H54 (cell line): ENCODE measurements at regions not wholly inside any gene's neighbourhood (a gene's known extent, or its start where the extent isn't known, plus 50 kb on each side); places are given as distances from the start of the nearest gene placed in this dataset.
"Not testable (repeated sequence)": the region's sequence is repeated elsewhere in the genome, so short reads cannot be mapped to it uniquely, and the experiment has no call there.

Source experiments
- DNase-seq: peaks from one replicate; pipeline ENCODE4 v3.0.0; 2011; ENCODE audit warnings: low spot score, mixed read lengths; ENCODE audit not compliant: insufficient read length
- FAIRE-seq: peaks from 3 replicates; lab custom pipeline; 2011; peaks lifted over from hg19 to GRCh38; lab: Jason Lieb, UNC
- POLR2A ChIP-seq: IDR thresholded peaks from 2 replicates; pipeline ENCODE4 v1.6.1; 2011; ENCODE audit warnings: low read depth, mild to moderate bottlenecking, low read length

DNA sequence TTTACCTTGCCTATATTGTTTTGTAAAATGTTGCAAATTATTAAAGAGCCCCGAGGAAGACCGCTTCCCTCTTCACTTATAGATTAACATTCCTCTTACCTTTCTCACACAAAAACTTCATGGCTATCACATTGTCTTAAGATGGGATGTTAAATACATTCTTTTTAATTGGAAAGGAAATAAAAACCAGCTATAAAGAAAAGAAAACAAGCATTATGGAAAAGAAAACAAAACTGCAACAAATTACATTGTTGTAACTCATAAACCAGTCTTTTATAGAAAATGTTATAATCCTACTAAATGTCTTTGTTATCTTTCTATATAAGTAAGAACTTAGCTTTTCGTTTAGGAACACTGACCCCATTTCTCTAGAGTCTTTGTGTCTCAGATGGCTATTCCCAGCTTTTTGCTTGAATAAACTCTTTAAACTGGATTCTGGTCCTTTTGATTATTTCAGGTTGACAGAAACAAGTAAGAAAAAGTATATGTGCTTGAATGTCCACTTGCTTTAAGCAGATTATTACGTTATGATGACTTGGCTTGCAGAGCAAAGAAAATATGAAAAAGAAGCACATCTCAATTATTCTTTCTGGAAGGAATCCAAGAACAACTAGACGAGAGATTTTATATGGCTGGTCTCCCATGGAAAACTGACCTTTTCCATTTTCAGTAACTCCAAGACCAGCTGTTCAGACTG, 128.2 kb downstream of the AKR1D1 start:
- no peak for TF ChIP-seq POLR2A
- no peak for DNase-seq
- no peak for FAIRE-seq

DNA sequence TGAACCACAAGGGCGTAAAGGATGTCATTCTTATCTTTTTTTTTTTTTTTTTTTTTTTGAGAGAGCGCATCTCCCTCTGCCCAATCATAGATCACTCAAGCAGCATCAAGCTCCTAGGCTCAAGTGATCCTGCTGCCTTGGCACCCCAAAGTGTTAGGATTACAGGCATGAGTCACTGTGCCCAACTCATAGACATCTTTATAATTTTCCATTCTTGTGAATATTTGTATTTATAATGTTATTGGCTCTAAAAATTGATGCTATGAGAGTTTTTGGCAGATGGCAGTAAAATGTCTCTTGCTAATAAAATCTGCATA, 128.7 kb downstream of the AKR1D1 start:
- TF ChIP-seq POLR2A, result no peak
- FAIRE-seq (no peak), DNase-seq (no peak)

DNA sequence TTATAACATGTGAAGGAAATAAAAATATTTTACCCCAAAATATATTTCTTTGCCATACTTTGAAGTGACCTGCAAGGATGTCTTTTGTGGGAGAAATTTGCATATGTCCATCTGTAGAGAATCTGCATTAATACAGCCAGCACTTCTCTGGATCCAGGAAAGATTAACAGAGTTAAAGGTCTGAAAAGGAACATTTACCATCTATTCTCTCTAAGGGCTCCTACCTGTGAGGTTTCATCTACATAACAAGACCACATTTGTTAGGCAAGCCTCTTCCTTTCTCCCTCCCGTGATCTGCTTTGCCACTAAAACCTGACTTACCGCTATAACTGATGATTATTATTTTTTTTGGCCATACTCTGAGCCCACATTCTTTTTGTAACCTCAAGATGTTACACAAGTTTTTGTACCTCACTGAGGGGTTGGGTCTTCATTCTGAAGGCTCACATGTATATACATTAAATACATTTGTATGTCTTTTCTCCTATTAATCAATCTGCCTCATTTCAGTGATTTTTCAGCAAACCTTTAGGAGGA, 129.4 kb downstream of the AKR1D1 start:
- FAIRE-seq, result no peak
- no peak for TF ChIP-seq POLR2A
- DNase-seq, result no peak

DNA sequence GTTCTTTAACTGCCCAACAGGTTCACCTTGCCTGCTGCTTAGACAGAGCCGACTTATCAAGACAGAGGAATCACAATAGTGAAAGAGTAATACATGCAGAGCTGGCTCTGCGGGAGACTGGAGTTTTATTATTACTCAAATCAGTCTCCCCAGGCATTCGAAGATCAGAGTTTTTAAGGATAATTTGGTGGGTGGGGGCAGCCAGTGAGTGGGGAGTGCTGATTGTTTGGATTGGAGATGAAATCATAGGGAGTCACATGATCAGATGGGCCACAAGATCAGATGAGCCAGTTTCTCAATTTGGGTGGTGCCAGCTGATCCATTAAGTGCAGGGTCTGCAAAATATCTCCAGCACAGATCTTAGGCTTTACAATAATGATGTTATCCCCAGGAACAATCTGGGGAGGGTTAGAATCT, 131.3 kb downstream of the AKR1D1 start:
- FAIRE-seq (no peak), DNase-seq (no peak)
- TF ChIP-seq POLR2A, result no peak

DNA sequence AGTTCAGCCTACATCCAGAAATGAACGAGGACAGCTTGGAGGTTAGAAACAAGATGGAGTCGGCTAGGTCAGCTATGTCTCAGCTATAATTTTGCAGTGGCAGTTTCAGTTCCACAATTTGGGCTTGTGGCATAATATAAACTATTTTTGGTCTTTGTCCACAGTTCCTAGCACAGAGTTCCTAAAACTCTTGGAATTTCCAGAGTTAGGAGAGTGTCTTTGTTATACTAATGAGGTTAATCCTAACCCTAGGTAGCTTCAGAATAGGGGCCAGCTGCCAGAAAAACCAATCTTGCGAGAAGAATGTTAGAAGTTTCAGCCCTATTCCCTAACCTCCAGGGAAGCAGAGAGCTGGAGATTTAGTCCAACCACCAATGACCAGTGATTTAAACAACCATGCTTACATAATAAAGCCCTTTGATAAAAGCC, 131.9 kb downstream of the AKR1D1 start:
- FAIRE-seq (no peak), DNase-seq (no peak)
- TF ChIP-seq POLR2A, result no peak

DNA sequence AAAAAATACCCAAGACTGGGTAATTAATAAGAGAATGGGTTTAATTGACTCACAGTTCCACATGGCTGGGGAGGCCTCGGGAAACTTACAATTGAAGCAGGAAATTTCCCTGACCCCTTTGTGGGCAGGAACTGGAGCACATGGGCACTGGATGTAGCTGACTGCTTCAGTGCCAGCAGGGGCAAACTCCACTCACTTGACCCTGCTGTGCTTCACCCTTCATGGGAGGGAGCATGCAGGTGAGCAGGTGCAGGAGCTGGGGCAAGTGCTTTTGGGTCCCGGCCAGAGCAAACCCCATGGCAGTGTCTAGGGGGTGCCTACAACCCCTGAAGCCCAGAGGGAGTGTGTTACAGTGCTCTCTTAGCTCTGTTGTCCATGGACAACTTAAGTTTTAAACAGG, 132.6 kb downstream of the AKR1D1 start:
- TF ChIP-seq POLR2A, result no peak
- FAIRE-seq (no peak), DNase-seq (no peak)

DNA sequence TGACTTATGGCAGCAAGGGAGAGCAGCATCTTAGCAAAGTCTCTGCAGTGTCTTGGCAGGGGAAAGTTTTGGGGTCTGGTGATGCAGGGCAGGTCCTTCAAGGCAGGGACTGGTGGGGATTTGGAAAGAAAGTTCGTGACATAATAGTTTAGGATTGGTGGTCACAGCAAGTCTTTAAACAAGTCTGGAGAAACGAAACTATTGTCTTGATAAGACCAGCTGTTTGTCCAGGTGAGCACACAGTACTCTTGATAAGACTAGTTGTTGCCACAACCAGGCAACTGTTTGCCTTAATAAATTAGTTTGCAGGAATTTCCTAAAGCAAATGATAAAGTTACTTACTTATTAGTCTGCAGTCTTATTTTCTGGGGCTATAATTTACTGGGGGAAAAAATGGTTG, 136.1 kb downstream of the AKR1D1 start:
- no peak for DNase-seq
- no peak for TF ChIP-seq POLR2A
- FAIRE-seq, result no peak

DNA sequence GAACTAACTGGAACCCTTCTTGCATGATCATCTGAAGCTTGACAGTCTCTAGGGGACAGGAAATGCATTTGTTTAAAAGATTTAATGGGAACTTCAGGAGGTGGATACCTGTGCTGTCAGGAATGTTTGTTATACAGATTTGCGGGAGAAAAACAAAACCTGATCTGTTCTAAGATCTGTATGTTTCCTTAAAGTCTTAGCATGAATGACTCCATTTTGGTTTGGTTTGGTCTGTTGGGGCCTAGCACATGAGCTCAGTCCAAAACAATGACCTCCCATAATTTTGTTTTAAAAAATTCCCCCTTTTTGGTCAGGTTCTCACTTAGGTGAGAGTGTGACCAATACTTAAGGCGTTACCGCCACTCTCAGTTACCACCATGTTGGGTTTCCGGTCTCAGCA, 138.7 kb downstream of the AKR1D1 start:
- no peak for FAIRE-seq
- no peak for TF ChIP-seq POLR2A
- no peak for DNase-seq

DNA sequence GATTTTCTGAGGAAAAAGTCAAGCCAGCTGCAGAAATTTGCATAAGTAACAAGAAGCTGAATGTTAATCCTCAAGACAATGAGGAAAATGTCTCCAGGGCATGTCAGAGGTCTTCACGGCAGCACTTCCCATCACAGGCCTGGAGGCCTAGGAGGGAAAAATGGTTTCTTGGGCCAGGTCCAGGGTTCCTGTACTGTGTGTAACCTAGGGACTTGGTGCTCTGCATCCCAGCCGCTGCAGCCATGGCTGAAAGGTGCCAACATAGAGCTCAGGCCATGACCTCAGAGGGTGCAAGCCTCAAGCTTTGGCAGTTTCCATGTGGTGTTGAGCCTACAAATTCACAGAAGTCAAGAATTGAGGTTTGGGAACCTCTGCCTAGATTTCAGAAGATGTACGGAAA, 144.1 kb downstream of the AKR1D1 start:
- FAIRE-seq, DNase-seq: not testable (repeated sequence)

DNA sequence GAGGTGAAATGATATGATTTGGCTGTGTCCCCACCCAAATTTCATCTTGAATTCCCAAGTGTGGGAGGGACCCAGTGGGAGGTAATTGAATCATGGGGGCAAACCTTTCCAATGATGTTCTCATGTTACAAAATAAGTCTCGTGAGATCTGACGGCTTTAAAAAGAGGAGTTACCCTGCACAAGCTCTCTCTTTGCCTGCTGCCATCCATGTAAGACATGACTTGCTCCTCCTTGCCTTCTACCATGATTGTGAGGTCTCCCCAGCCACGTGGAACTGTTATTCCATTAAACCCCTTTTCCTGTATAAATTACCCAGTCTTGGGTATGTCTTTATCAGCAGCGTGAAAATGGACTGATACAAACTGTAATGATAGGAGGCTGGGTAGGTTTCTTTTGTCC, 145.1 kb downstream of the AKR1D1 start:
- FAIRE-seq, DNase-seq: not testable (repeated sequence)

DNA sequence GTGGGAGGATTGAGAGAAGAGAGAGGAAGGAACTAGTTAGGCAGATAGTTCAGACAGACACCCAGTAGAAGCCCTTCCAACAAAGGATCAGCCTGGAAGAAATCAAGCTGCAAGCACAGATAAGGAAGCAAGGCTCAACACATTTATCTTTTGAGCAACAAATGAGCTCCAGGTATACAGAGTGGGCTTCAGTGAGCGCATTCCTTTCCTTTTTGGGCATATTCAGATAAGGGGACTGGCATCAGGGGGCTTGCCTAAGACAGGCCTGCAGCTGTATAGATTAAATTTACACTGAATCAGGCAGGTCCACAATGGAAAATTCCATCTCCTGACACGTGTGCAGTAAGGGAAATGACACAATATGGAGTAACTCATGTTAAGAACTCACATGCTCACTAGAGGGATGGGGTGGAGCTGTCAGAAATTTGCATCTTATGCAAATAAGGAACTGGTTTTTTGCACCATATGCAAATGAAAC, 147.2 kb downstream of the AKR1D1 start:
- no peak for FAIRE-seq
- no peak for TF ChIP-seq POLR2A
- no peak for DNase-seq

DNA sequence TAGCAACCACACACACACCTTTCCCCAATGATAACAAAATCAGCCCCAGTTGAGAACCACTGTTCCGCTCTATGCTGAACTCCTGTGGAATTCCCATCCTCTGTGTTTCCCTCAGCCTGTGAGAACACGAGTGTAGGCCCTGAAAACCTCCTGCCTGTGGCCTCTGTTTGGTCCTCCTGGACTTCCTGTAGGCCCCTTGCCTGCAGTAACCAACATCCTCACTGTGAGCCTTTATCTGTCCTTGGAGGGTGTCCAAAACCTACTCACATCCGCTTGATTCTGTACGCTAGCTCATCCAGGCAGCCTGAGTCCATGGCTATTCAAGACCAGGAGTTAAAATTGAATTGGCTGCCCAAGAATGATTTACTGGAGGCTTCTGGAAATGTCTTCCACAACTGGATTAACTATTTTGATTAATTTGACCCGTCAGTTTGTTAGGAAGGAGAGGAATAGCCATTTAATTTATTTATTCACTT, 149.8 kb downstream of the AKR1D1 start:
- TF ChIP-seq POLR2A, result no peak
- DNase-seq, result no peak
- FAIRE-seq, result no peak

DNA sequence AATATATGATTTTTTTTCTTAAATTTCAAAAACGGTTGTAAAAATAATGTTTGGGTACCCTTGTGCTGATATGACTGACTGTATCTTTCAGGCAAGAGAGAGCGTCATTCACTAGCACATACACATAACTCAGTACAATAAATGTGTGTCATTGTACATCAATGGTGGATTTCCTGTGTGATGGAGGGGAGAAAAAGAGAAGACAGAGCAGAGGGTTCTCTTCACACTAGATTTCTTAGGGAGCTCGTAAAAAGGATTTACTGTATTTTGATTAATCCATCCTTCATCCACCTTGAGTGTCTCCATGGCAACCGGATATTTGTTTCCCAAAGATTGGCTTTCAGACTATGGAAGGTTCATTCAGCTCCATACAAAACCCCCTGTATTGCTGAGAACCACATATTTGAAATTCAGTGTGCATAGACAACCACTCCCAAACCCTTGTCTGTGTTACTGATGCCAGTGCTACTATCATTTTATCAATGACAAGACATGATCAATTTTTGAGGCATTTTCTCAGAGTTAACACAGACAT, 150.6 kb downstream of the AKR1D1 start:
- DNase-seq (no peak), FAIRE-seq (no peak)
- TF ChIP-seq POLR2A, result no peak

DNA sequence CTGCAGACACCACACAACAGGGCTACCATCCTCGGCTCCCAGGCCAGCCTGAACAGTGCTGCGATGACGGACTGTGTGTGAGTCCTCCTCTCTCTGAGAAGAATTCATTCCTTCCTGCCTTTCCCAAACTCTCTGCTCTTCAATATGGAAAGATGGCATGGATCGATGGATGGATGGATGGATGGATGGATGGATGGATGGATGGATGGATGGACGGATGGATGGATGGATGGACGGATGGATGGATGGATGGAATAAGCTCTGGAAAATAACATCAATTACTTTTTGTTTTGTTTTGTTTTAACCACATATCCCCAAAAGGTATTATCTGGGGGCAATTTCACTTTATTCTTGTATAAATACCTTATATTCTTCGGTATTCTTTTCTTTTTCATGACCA, 151.9 kb downstream of the AKR1D1 start:
- DNase-seq, result no peak
- no peak for TF ChIP-seq POLR2A
- no peak for FAIRE-seq

DNA sequence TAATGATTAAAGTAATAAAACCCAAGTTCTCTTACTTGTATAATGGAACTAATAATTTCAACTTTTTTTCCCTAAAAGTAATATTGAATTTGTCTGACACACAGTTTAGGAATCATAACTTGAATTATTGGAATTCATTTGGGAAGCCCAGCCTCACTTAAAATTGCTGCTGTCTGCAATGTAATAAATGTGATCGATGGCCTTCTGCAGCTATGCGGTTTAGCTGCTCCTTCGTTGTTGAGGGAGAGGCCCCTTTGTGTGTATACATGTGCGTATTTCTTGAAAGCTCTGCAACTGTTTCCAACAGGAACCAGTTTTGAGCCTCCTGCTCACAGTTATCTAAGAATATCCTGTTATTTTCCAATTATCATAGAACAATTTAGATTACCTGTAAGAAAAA, 152.5 kb downstream of the AKR1D1 start:
- TF ChIP-seq POLR2A, result no peak
- FAIRE-seq (no peak), DNase-seq (no peak)

DNA sequence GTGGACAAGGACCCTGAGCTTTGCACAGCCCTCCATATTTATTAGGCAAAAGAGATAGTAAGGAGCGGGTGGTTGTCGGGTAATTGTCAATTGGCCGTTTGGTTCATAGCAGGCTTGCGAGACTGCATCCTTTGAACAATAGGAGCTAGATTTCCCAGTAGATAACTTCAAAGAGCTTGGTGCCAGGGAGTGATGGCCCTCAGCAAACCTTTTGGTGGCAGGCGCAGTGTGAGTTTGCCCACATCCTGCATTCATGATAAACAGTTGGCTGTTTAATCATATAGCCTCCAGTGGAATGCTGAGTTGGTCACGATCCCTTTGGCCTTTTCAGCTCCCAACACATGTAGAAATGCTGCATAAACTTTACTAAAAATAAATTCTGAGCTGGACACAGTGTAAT, 156.9 kb downstream of the AKR1D1 start:
- FAIRE-seq, result no peak
- TF ChIP-seq POLR2A, result no peak
- DNase-seq, result no peak
